CD8-positive, alpha-beta memory T cell (primary cell): ENCODE measurements at regions not wholly inside any gene's neighbourhood (a gene's known extent, or its start where the extent isn't known, plus 50 kb on each side); places are given as distances from the start of the nearest gene placed in this dataset.
A peak's percentile ranks its signal among the peaks of the same experiment; 100 is the strongest.
"Not testable (repeated sequence)": the region's sequence is repeated elsewhere in the genome, so short reads cannot be mapped to it uniquely, and the experiment has no call there.

Experiments used
- CTCF ChIA-PET: fragments of 350-600 bp; sonication (Branson Sonifier 250); formaldehyde crosslinking; loops from one replicate; lab custom pipeline; 2021; ENCODE audit warnings: antibody characterized with exemption; lab: Charles Lee
- POLR2A ChIA-PET: fragments of 350-600 bp; sonication (Branson Sonifier 250); formaldehyde crosslinking; loops from one replicate; lab custom pipeline; 2021; ENCODE audit warnings: antibody characterized with exemption; lab: Charles Lee
- DNase-seq, 5 donors: peaks; one replicate each; pipeline versions ENCODE4 v3.0.0 to v3.0.0-alpha.2; 2020 to 2022; ENCODE audit warnings: mixed read lengths in 1 of 5
- H3K27ac ChIP-seq: one replicate; pipeline ENCODE4 v1.7.0; 2013; ENCODE audit warnings: low read depth, mild to moderate bottlenecking, low read length, moderate library complexity
- H3K27me3 ChIP-seq: 2 replicates; pipeline ENCODE4 v1.7.0; 2013; ENCODE audit warnings: low read length, mild to moderate bottlenecking; ENCODE audit not compliant: insufficient read depth, poor library complexity, severe bottlenecking
- H3K36me3 ChIP-seq: 2 replicates; pipeline ENCODE4 v1.7.0; 2013; ENCODE audit warnings: mild to moderate bottlenecking, low read length, moderate library complexity; ENCODE audit not compliant: insufficient read depth
- H3K4me1 ChIP-seq: 2 replicates; pipeline ENCODE4 v1.7.0; 2013; ENCODE audit warnings: mild to moderate bottlenecking, low read length, moderate library complexity; ENCODE audit not compliant: insufficient read depth
- H3K4me3 ChIP-seq: 2 replicates; pipeline ENCODE4 v1.7.0; 2013; ENCODE audit warnings: mild to moderate bottlenecking, low read length
- H3K9me3 ChIP-seq: 2 replicates; pipeline ENCODE4 v1.7.0; 2013; ENCODE audit warnings: mild to moderate bottlenecking, low read length
- H3K27ac Mint-ChIP-seq, 8 donors: one replicate each; pipeline ENCODE4 v1.8.0; 2020 to 2021; ENCODE audit warnings: mixed read lengths in 8 of 8, mild to moderate bottlenecking in 6 of 8, inconsistent platforms in 3 of 8, moderate library complexity in 3 of 8
- H3K27me3 Mint-ChIP-seq, 2 donors: one replicate each; pipeline ENCODE4 v1.8.0; 2020 to 2021; ENCODE audit warnings: mixed read lengths in 2 of 2, mild to moderate bottlenecking in 1 of 2, moderate library complexity in 1 of 2
- H3K36me3 Mint-ChIP-seq, 3 donors: one replicate each; pipeline ENCODE4 v1.8.0; 2020 to 2021; ENCODE audit warnings: mixed read lengths in 3 of 3, inconsistent platforms in 1 of 3, mild to moderate bottlenecking in 1 of 3
- H3K4me1 Mint-ChIP-seq, 3 donors: one replicate each; pipeline ENCODE4 v1.8.0; 2020 to 2021; ENCODE audit warnings: mixed read lengths in 3 of 3, inconsistent platforms in 1 of 3, mild to moderate bottlenecking in 1 of 3
- H3K4me3 Mint-ChIP-seq, 7 donors: one replicate each; pipeline ENCODE4 v1.8.0; 2020 to 2021; ENCODE audit warnings: mixed read lengths in 7 of 7, mild to moderate bottlenecking in 6 of 7, moderate library complexity in 4 of 7, inconsistent platforms in 2 of 7
- H3K9me3 Mint-ChIP-seq, 5 donors: one replicate each; pipeline ENCODE4 v1.8.0; 2020 to 2022; ENCODE audit warnings: mixed read lengths in 5 of 5, mild to moderate bottlenecking in 3 of 5, moderate library complexity in 2 of 5, inconsistent platforms in 1 of 5

GRCh38 chr1:229004066-229004833, 266.7 kb upstream of the RAB4A start:
- Histone ChIP-seq H3K9me3 (no peaks in the 10 kb centered on the region), H3K4me3 (no peak overlapping the region), H3K27ac (no peak overlapping the region), H3K27me3 (no peaks in the 10 kb centered on the region), H3K4me1 (no peaks in the 10 kb centered on the region), H3K36me3 (no peaks in the 10 kb centered on the region)
- Mint-ChIP-seq H3K4me3 (no peak overlapping the region), H3K27ac (no peak overlapping the region), H3K36me3 (no peaks in the 10 kb centered on the region), H3K4me1 (peaks cover 10 to 26% (median 10%) of the 10 kb centered on the region in 3 donors), H3K9me3 (no peaks in the 10 kb centered on the region), H3K27me3 (peaks cover 0 to 2% of the 10 kb centered on the region in 2 donors)
- ChIA-PET CTCF (no interaction called here), POLR2A (no interaction called here)
- DNase-seq, result no peak

GRCh38 chr1:229005097-229005496, 265.8 kb upstream of the RAB4A start:
- Histone ChIP-seq H3K27ac (no peak overlapping the region), H3K27me3 (no peaks in the 10 kb centered on the region), H3K4me1 (no peaks in the 10 kb centered on the region), H3K4me3 (no peak overlapping the region), H3K36me3 (no peaks in the 10 kb centered on the region), H3K9me3 (no peaks in the 10 kb centered on the region)
- H3K27ac Mint-ChIP-seq, result no peak overlapping the region
- H3K4me3 Mint-ChIP-seq, result no peak overlapping the region
- POLR2A ChIA-PET, result no interaction called here
- no peaks in the 10 kb centered on the region for H3K36me3 Mint-ChIP-seq
- H3K27me3 Mint-ChIP-seq, result peaks cover 0 to 2% of the 10 kb centered on the region in 2 donors
- peaks cover 9 to 26% (median 10%) of the 10 kb centered on the region in 3 donors for H3K4me1 Mint-ChIP-seq
- no peak for DNase-seq
- CTCF ChIA-PET, result no interaction called here
- no peaks in the 10 kb centered on the region for H3K9me3 Mint-ChIP-seq

- no peaks in the 10 kb centered on the region for H3K36me3 Mint-ChIP-seq
- no peaks in the 10 kb centered on the region for H3K9me3 ChIP-seq
- POLR2A ChIA-PET, result no interaction called here
- no peak overlapping the region for H3K4me3 ChIP-seq
- CTCF ChIA-PET, result no interaction called here
- H3K27ac ChIP-seq, result no peak overlapping the region
- no peak overlapping the region for H3K27ac Mint-ChIP-seq
- no peaks in the 10 kb centered on the region for H3K36me3 ChIP-seq
- no peak for DNase-seq
- no peaks in the 10 kb centered on the region for H3K27me3 ChIP-seq
- no peak overlapping the region for H3K4me3 Mint-ChIP-seq
- H3K9me3 Mint-ChIP-seq, result no peaks in the 10 kb centered on the region
- peaks cover 0 to 2% of the 10 kb centered on the region in 2 donors for H3K27me3 Mint-ChIP-seq
- H3K4me1 ChIP-seq, result no peaks in the 10 kb centered on the region
- peaks cover 9 to 26% (median 10%) of the 10 kb centered on the region in 3 donors for H3K4me1 Mint-ChIP-seq
Measured at GRCh38 chr1:229005556-229005955, 265.4 kb upstream of the RAB4A start.

- Histone ChIP-seq H3K27ac (no peak overlapping the region), H3K27me3 (no peaks in the 10 kb centered on the region), H3K4me3 (no peak overlapping the region), H3K9me3 (no peaks in the 10 kb centered on the region), H3K4me1 (no peaks in the 10 kb centered on the region), H3K36me3 (no peaks in the 10 kb centered on the region)
- Mint-ChIP-seq H3K27me3 (peaks cover 0 to 2% of the 10 kb centered on the region in 2 donors), H3K4me1 (peaks cover 7 to 23% (median 7%) of the 10 kb centered on the region in 3 donors), H3K36me3 (no peaks in the 10 kb centered on the region), H3K9me3 (no peaks in the 10 kb centered on the region), H3K4me3 (no peak overlapping the region), H3K27ac (no peak overlapping the region)
- POLR2A ChIA-PET, result no interaction called here
- CTCF ChIA-PET, result no interaction called here
- no peak for DNase-seq
Measured at GRCh38 chr1:229006121-229006870, 264.6 kb upstream of the RAB4A start.

- H3K4me3 ChIP-seq, result no peak overlapping the region
- H3K9me3 ChIP-seq, result no peaks in the 10 kb centered on the region
- H3K9me3 Mint-ChIP-seq, result no peaks in the 10 kb centered on the region
- H3K27ac ChIP-seq, result no peak overlapping the region
- H3K27ac Mint-ChIP-seq, result no peak overlapping the region
- H3K4me1 Mint-ChIP-seq, result peaks cover 0 to 14% (median under 1%) of the 10 kb centered on the region in 3 donors
- no peak overlapping the region for H3K4me3 Mint-ChIP-seq
- no peak for DNase-seq
- peaks cover 0 to 2% of the 10 kb centered on the region in 2 donors for H3K27me3 Mint-ChIP-seq
- no peaks in the 10 kb centered on the region for H3K4me1 ChIP-seq
- CTCF ChIA-PET, result no interaction called here
- no peaks in the 10 kb centered on the region for H3K36me3 ChIP-seq
- no peaks in the 10 kb centered on the region for H3K36me3 Mint-ChIP-seq
- no peaks in the 10 kb centered on the region for H3K27me3 ChIP-seq
- POLR2A ChIA-PET, result no interaction called here
Measured at GRCh38 chr1:229007167-229007566, 263.7 kb upstream of the RAB4A start.

- Mint-ChIP-seq H3K4me1 (peaks cover 0 to 11% (median 0%) of the 10 kb centered on the region in 3 donors), H3K27me3 (peaks cover 0 to 2% of the 10 kb centered on the region in 2 donors), H3K9me3 (no peaks in the 10 kb centered on the region), H3K36me3 (no peaks in the 10 kb centered on the region), H3K27ac (no peak overlapping the region), H3K4me3 (no peak overlapping the region)
- Histone ChIP-seq H3K27me3 (no peaks in the 10 kb centered on the region), H3K9me3 (no peaks in the 10 kb centered on the region), H3K27ac (no peak overlapping the region), H3K4me3 (no peak overlapping the region), H3K36me3 (no peaks in the 10 kb centered on the region), H3K4me1 (no peaks in the 10 kb centered on the region)
- ChIA-PET POLR2A (no interaction called here), CTCF (no interaction called here)
- no peak for DNase-seq
Measured at GRCh38 chr1:229007701-229008100, 263.2 kb upstream of the RAB4A start.

GRCh38 chr1:229008347-229008746, 262.6 kb upstream of the RAB4A start:
- H3K36me3 ChIP-seq, H3K4me1 ChIP-seq, DNase-seq, H3K36me3 Mint-ChIP-seq, H3K9me3 Mint-ChIP-seq, H3K27ac ChIP-seq, CTCF ChIA-PET, H3K4me3 ChIP-seq, POLR2A ChIA-PET, H3K4me3 Mint-ChIP-seq, H3K9me3 ChIP-seq, H3K27me3 ChIP-seq, H3K27me3 Mint-ChIP-seq: not testable (repeated sequence)
- Mint-ChIP-seq H3K4me1 (peaks cover 0 to 11% (median 0%) of the 10 kb centered on the region in 3 donors), H3K27ac (peak overlapping the region in 1 of 8 donors; percentile 94)

- no peak overlapping the region for H3K27ac ChIP-seq
- no peaks in the 10 kb centered on the region for H3K27me3 ChIP-seq
- POLR2A ChIA-PET, result no interaction called here
- Mint-ChIP-seq H3K27ac (peak overlapping the region in 1 of 8 donors; percentile 26), H3K4me1 (peaks cover 0 to 6% (median 0%) of the 10 kb centered on the region in 3 donors), H3K36me3 (no peaks in the 10 kb centered on the region), H3K9me3 (no peaks in the 10 kb centered on the region), H3K27me3 (no peaks in the 10 kb centered on the region), H3K4me3 (no peak overlapping the region)
- no peaks in the 10 kb centered on the region for H3K36me3 ChIP-seq
- CTCF ChIA-PET, result no interaction called here
- no peaks in the 10 kb centered on the region for H3K4me1 ChIP-seq
- no peak overlapping the region for H3K4me3 ChIP-seq
- no peaks in the 10 kb centered on the region for H3K9me3 ChIP-seq
- no peak for DNase-seq
Measured at GRCh38 chr1:229011022-229011421, 259.9 kb upstream of the RAB4A start.
